ENCODE measurements at regions not wholly inside any gene's neighbourhood (a gene's known extent, or its start where the extent isn't known, plus 50 kb on each side); places are given as distances from the start of the nearest gene placed in this dataset.

GRCh38 chr10:85149766-85150165, 821.4 kb downstream of the CCSER2 start:
- ATAC-seq (no peak), DNase-seq (no peak)
- Histone ChIP-seq H3K4me3 (no peak overlapping the region), H3K9me3 (no peaks in the 10 kb centered on the region), H3K4me1 (no peaks in the 10 kb centered on the region), H3K27me3 (no peaks in the 10 kb centered on the region), H3K36me3 (no peaks in the 10 kb centered on the region), H3K27ac (no peak overlapping the region)
- TF ChIP-seq POLR2A (IDR thresholded peaks at IDR 0.05): no peak
- TF ChIP-seq CTCF (IDR thresholded peaks at IDR 0.05 in 4 of 5, conservative IDR thresholded peaks at IDR 0.05 in 1 of 5): no peak
- in situ Hi-C loops (cut with MboI; ENCODE audit: low sequenced_read_pairs in 4 of 4): no loop called here
- intact Hi-C loops (cut with DNase I; ENCODE audit: low total_unique reads): no loop called here

GRCh38 chr10:85151506-85151905, 823.1 kb downstream of the CCSER2 start:
- intact Hi-C loops (cut with DNase I; ENCODE audit: low total_unique reads) (no loop called here), in situ Hi-C loops (cut with MboI; ENCODE audit: low sequenced_read_pairs in 4 of 4) (no loop called here)
- no peak overlapping the region for H3K27ac ChIP-seq
- H3K4me3 ChIP-seq: no peak overlapping the region
- H3K36me3 ChIP-seq: no peaks in the 10 kb centered on the region
- TF ChIP-seq POLR2A (IDR thresholded peaks at IDR 0.05) (no peak), CTCF (IDR thresholded peaks at IDR 0.05 in 4 of 5, conservative IDR thresholded peaks at IDR 0.05 in 1 of 5) (no peak)
- DNase-seq (no peak), ATAC-seq (no peak)
- no peaks in the 10 kb centered on the region for H3K27me3 ChIP-seq
- H3K4me1 ChIP-seq: no peaks in the 10 kb centered on the region
- no peaks in the 10 kb centered on the region for H3K9me3 ChIP-seq

DNA sequence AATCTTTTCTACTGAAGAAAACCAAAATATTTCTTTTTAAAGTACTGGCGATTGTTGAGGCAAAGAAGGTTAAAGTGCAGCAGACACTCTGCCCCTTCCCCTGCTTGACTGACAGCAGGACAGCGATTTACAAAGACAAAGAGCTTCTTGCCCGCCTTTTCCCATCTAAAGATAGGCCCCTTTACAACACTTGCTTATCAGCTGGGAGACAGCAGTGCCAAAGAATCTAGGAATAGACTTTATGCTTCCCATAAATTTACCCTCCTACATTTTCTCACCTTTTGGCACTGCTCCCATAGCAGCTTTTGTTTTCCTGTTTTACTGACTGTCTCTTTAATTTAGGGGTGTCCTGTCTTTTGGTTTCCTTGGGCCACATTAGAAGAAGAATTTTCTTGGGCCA, 824.1 kb downstream of the CCSER2 start:
- in situ Hi-C loops (cut with MboI; ENCODE audit: low sequenced_read_pairs in 4 of 4): no loop called here
- Histone ChIP-seq H3K9me3 (no peaks in the 10 kb centered on the region), H3K4me1 (no peaks in the 10 kb centered on the region), H3K27me3 (no peaks in the 10 kb centered on the region), H3K27ac (no peak overlapping the region), H3K4me3 (no peak overlapping the region), H3K36me3 (no peaks in the 10 kb centered on the region)
- DNase-seq: no peak
- ATAC-seq: no peak
- intact Hi-C loops (cut with DNase I; ENCODE audit: low total_unique reads): no loop called here
- no peak for TF ChIP-seq CTCF (IDR thresholded peaks at IDR 0.05 in 4 of 5, conservative IDR thresholded peaks at IDR 0.05 in 1 of 5)
- no peak for TF ChIP-seq POLR2A (IDR thresholded peaks at IDR 0.05)

GRCh38 chr10:85152911-85153310, 824.5 kb downstream of the CCSER2 start:
- in situ Hi-C loops (cut with MboI; ENCODE audit: low sequenced_read_pairs in 4 of 4): no loop called here
- no peaks in the 10 kb centered on the region for H3K9me3 ChIP-seq
- no peaks in the 10 kb centered on the region for H3K36me3 ChIP-seq

More at GRCh38 chr10:85152911-85153310, 824.5 kb downstream of the CCSER2 start:
- no peak overlapping the region for H3K4me3 ChIP-seq
- H3K27ac ChIP-seq: no peak overlapping the region
- H3K4me1 ChIP-seq: no peaks in the 10 kb centered on the region
- intact Hi-C loops (cut with DNase I; ENCODE audit: low total_unique reads): no loop called here
- ATAC-seq (no peak), DNase-seq (no peak)
- H3K27me3 ChIP-seq: no peaks in the 10 kb centered on the region
- no peak for TF ChIP-seq POLR2A (IDR thresholded peaks at IDR 0.05)
- TF ChIP-seq CTCF (IDR thresholded peaks at IDR 0.05 in 4 of 5, conservative IDR thresholded peaks at IDR 0.05 in 1 of 5): no peak
